HCT116 (cell line): ENCODE measurements at regions not wholly inside any gene's neighbourhood (a gene's known extent, or its start where the extent isn't known, plus 50 kb on each side); places are given as distances from the start of the nearest gene placed in this dataset.

ENCODE experiments used
- CBX3 ChIP-seq: IDR thresholded peaks from 2 replicates; pipeline ENCODE4 v1.6.1; 2012; ENCODE audit warnings: low read depth
- CEBPB ChIP-seq: IDR thresholded peaks from 2 replicates; pipeline ENCODE4 v1.6.1; 2012; ENCODE audit warnings: low read depth
- CTCF ChIP-seq, 3 experiments: fragments of 200-600 bp in 1 of 3; sonication (generic) in 1 of 3; IDR thresholded peaks in 2 of 3; conservative IDR thresholded peaks in 1 of 3; 2 replicates each; pipeline ENCODE4 v1.5.1; 2012 to 2017; ENCODE audit warnings: low read depth in 2 of 3, low read length in 2 of 3, antibody characterized with exemption in 1 of 3, borderline replicate concordance in 1 of 3, control low read depth in 1 of 3, mild to moderate bottlenecking in 1 of 3, mixed read lengths in 1 of 3, mixed run types in 1 of 3, moderate library complexity in 1 of 3; ENCODE audit not compliant: insufficient read depth in 1 of 3
- EGR1 ChIP-seq: IDR thresholded peaks from 2 replicates; pipeline ENCODE4 v1.6.1; 2012; ENCODE audit warnings: low read depth
- EZH2 ChIP-seq: fragments of 200-600 bp; sonication (generic); IDR thresholded peaks from 2 replicates; pipeline ENCODE4 v1.6.1; 2017; ENCODE audit warnings: antibody characterized with exemption, mixed run types
- MAX ChIP-seq: IDR thresholded peaks from 2 replicates; pipeline ENCODE4 v1.6.1; 2012
- POLR2A ChIP-seq: IDR thresholded peaks from 2 replicates; pipeline ENCODE4 v1.7.0; 2011; ENCODE audit warnings: borderline replicate concordance; ENCODE audit not compliant: insufficient read depth, insufficient read length; ENCODE audit errors: extremely low read depth
- POLR2AphosphoS5 ChIP-seq: IDR thresholded peaks from 2 replicates; pipeline ENCODE4 v1.6.1; 2011; ENCODE audit warnings: mild to moderate bottlenecking, low read depth, low read length, moderate library complexity
- RAD21 ChIP-seq: IDR thresholded peaks from 2 replicates; pipeline ENCODE4 v1.6.1; 2012; ENCODE audit warnings: low read depth, mild to moderate bottlenecking
- REST ChIP-seq: IDR thresholded peaks from 2 replicates; pipeline ENCODE4 v1.6.1; 2012; ENCODE audit warnings: low read depth
- SIN3A ChIP-seq: IDR thresholded peaks from 2 replicates; pipeline ENCODE4 v1.6.1; 2012; ENCODE audit warnings: low read depth
- SP1 ChIP-seq: IDR thresholded peaks from 2 replicates; pipeline ENCODE4 v1.6.1; 2012; ENCODE audit warnings: low read depth
- TCF7L2 ChIP-seq: IDR thresholded peaks from 2 replicates; pipeline ENCODE4 v1.7.0; 2011; ENCODE audit warnings: borderline replicate concordance, inconsistent platforms; ENCODE audit not compliant: insufficient read depth, insufficient read length; ENCODE audit errors: extremely low read depth

- TF ChIP-seq CTCF (IDR thresholded peaks at IDR 0.05 in 2 of 3, conservative IDR thresholded peaks at IDR 0.05 in 1 of 3; ENCODE audit: borderline replicate concordance in 1 of 3, insufficient read depth in 1 of 3, low read depth in 2 of 3, low read length in 2 of 3) (no peak), CEBPB (no peak), SIN3A (no peak), POLR2AphosphoS5 (no peak), EGR1 (no peak), SP1 (no peak), TCF7L2 (no peak), POLR2A (no peak), EZH2 (no peak), MAX (no peak), RAD21 (no peak), CBX3 (no peak), REST (no peak)
Measured at GRCh38 chr5:165956854-165957253, 2334.6 kb upstream of the WWC1 start.
